HepG2 (cell line): ENCODE measurements at regions not wholly inside any gene's neighbourhood (a gene's known extent, or its start where the extent isn't known, plus 50 kb on each side); places are given as distances from the start of the nearest gene placed in this dataset.

Experiments
- BCL6 ChIP-seq: IDR thresholded peaks from 2 replicates; pipeline ENCODE4 v1.6.1; 2016; ENCODE audit warnings: missing genetic modification reagents, missing compliant biosample characterization
- CEBPB ChIP-seq: IDR thresholded peaks from 2 replicates; pipeline ENCODE4 v1.6.1; 2011; ENCODE audit warnings: low read depth, low read length, improper control_type of control experiment, borderline replicate concordance
- CEBPG ChIP-seq: IDR thresholded peaks from 2 replicates; pipeline ENCODE4 v1.6.1; 2016
- FOXK1 ChIP-seq: sonication (generic); formaldehyde crosslinking; IDR thresholded peaks from 2 replicates; pipeline ENCODE4 v1.4.0; 2020; ENCODE audit warnings: low read depth, missing genetic modification reagents, borderline replicate concordance
- FOXK2 ChIP-seq: fragments of 450-650 bp; IDR thresholded peaks from 2 replicates; pipeline ENCODE4 v1.6.1; 2016
- HOXD1 ChIP-seq: sonication (generic); formaldehyde crosslinking; IDR thresholded peaks from 2 replicates; pipeline ENCODE4 v1.5.0; 2020; ENCODE audit warnings: missing genetic modification reagents
- NCOR1 ChIP-seq: fragments of 200-600 bp; sonication (generic); IDR thresholded peaks from 2 replicates; pipeline ENCODE4 v1.7.0; 2017; ENCODE audit warnings: antibody characterized with exemption, low read length, borderline replicate concordance
- REPIN1 ChIP-seq: sonication (generic); formaldehyde crosslinking; IDR thresholded peaks from 2 replicates; pipeline ENCODE4 v1.8.0; 2022; ENCODE audit warnings: missing genetic modification reagents, low read depth, mild to moderate bottlenecking, borderline replicate concordance
- RFX3 ChIP-seq: IDR thresholded peaks from 2 replicates; pipeline ENCODE4 v1.6.1; 2016; ENCODE audit warnings: missing biosample characterization, missing genetic modification reagents
- SAP130 ChIP-seq: IDR thresholded peaks from 2 replicates; pipeline ENCODE4 v1.6.1; 2016; ENCODE audit warnings: low read depth
- SMYD3 ChIP-seq: sonication (generic); formaldehyde crosslinking; IDR thresholded peaks from 2 replicates; pipeline ENCODE4 v1.8.1; 2023; ENCODE audit warnings: mild to moderate bottlenecking, missing genetic modification reagents
- SP2 ChIP-seq: sonication (generic); formaldehyde crosslinking; IDR thresholded peaks from 2 replicates; pipeline ENCODE4 v1.5.1; 2020; ENCODE audit warnings: mild to moderate bottlenecking, missing genetic modification reagents
- TBP ChIP-seq: sonication (generic); formaldehyde crosslinking; IDR thresholded peaks from 2 replicates; pipeline ENCODE4 v1.5.0; 2020; ENCODE audit warnings: missing genetic modification reagents
- TCF7 ChIP-seq: sonication (generic); IDR thresholded peaks from 2 replicates; pipeline ENCODE4 v1.6.1; 2016; ENCODE audit warnings: antibody characterized with exemption, low read depth
- TEAD3 ChIP-seq: optimal IDR thresholded peaks from 2 replicates; pipeline ENCODE3; 2016; ENCODE audit warnings: borderline replicate concordance
- TOE1 ChIP-seq: sonication (generic); formaldehyde crosslinking; IDR thresholded peaks from 2 replicates; pipeline ENCODE4 v1.4.0; 2020; ENCODE audit warnings: mild to moderate bottlenecking, missing genetic modification reagents
- ZFP36L1 ChIP-seq: sonication (generic); formaldehyde crosslinking; IDR thresholded peaks from 2 replicates; pipeline ENCODE4 v1.8.0; 2022; ENCODE audit warnings: mild to moderate bottlenecking, missing genetic modification reagents, moderate library complexity
- ZNF138 ChIP-seq: sonication (generic); formaldehyde crosslinking; IDR thresholded peaks from 2 replicates; pipeline ENCODE4 v1.5.0; 2020; ENCODE audit warnings: mild to moderate bottlenecking, low read depth, missing genetic modification reagents
- ZNF230 ChIP-seq: sonication (generic); formaldehyde crosslinking; IDR thresholded peaks from 2 replicates; pipeline ENCODE4 v1.4.0; 2020; ENCODE audit warnings: mild to moderate bottlenecking, missing genetic modification reagents
- ZNF441 ChIP-seq: sonication (generic); formaldehyde crosslinking; IDR thresholded peaks from 2 replicates; pipeline ENCODE4 v1.7.0; 2021; ENCODE audit warnings: missing genetic modification reagents, borderline replicate concordance
- ZNF577 ChIP-seq: sonication (generic); formaldehyde crosslinking; IDR thresholded peaks from 2 replicates; pipeline ENCODE4 v1.4.0; 2020; ENCODE audit warnings: mild to moderate bottlenecking, low read depth, missing genetic modification reagents, borderline replicate concordance
- ZNF615 ChIP-seq: sonication (generic); formaldehyde crosslinking; IDR thresholded peaks from 2 replicates; pipeline ENCODE4 v1.5.0; 2020; ENCODE audit warnings: mild to moderate bottlenecking, missing genetic modification reagents, borderline replicate concordance
- ZNF737 ChIP-seq: sonication (generic); formaldehyde crosslinking; IDR thresholded peaks from 2 replicates; pipeline ENCODE4 v1.5.0; 2020; ENCODE audit warnings: missing genetic modification reagents, mild to moderate bottlenecking, borderline replicate concordance
- TF ChIP-seq, protein P1 (sequence below), 2 experiments: IDR thresholded peaks; 2 replicates each; pipeline ENCODE4 v1.6.1; 2011 to 2012; ENCODE audit warnings: low read length in 2 of 2, borderline replicate concordance in 1 of 2, low read depth in 1 of 2, mild to moderate bottlenecking in 1 of 2, moderate library complexity in 1 of 2
- TF ChIP-seq, protein P2 (sequence below): IDR thresholded peaks from 2 replicates; pipeline ENCODE4 v1.6.1; 2016; ENCODE audit warnings: mild to moderate bottlenecking
- TF ChIP-seq, protein P3 (sequence below): sonication (generic); formaldehyde crosslinking; IDR thresholded peaks from 2 replicates; pipeline ENCODE4 v1.8.0; 2022; ENCODE audit warnings: mild to moderate bottlenecking, missing genetic modification reagents, moderate library complexity
- TF ChIP-seq, protein P4 (sequence below): sonication (generic); formaldehyde crosslinking; IDR thresholded peaks from 2 replicates; pipeline ENCODE4 v1.8.0; 2022; ENCODE audit warnings: mild to moderate bottlenecking, missing genetic modification reagents; ENCODE audit not compliant: insufficient replicate concordance

DNA sequence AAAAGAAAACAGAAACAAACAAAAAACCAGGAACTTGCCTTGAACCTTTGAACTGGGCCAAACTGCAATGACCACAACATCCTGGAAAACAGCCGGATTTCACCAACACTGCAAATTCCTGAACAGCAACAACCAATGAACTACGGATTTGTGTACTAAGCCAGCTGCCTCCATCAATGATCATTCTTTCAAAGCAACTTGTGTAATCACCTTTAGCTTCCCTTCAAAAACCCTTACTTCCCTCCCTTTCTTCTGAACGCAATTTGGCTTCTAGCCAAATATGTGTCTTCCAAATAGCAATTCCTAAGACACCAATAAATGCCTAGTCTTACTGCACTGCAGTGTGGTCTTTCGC lies 98.5 kb upstream of the FAM47C start (continued):
- TF ChIP-seq, protein P1, sequence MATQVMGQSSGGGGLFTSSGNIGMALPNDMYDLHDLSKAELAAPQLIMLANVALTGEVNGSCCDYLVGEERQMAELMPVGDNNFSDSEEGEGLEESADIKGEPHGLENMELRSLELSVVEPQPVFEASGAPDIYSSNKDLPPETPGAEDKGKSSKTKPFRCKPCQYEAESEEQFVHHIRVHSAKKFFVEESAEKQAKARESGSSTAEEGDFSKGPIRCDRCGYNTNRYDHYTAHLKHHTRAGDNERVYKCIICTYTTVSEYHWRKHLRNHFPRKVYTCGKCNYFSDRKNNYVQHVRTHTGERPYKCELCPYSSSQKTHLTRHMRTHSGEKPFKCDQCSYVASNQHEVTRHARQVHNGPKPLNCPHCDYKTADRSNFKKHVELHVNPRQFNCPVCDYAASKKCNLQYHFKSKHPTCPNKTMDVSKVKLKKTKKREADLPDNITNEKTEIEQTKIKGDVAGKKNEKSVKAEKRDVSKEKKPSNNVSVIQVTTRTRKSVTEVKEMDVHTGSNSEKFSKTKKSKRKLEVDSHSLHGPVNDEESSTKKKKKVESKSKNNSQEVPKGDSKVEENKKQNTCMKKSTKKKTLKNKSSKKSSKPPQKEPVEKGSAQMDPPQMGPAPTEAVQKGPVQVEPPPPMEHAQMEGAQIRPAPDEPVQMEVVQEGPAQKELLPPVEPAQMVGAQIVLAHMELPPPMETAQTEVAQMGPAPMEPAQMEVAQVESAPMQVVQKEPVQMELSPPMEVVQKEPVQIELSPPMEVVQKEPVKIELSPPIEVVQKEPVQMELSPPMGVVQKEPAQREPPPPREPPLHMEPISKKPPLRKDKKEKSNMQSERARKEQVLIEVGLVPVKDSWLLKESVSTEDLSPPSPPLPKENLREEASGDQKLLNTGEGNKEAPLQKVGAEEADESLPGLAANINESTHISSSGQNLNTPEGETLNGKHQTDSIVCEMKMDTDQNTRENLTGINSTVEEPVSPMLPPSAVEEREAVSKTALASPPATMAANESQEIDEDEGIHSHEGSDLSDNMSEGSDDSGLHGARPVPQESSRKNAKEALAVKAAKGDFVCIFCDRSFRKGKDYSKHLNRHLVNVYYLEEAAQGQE (IDR thresholded peaks at IDR 0.05; ENCODE audit: borderline replicate concordance in 1 of 2, low read depth in 1 of 2, low read length in 2 of 2) = no peak
- no peak for TF ChIP-seq RFX3
- peak; percentile 40; the same call in 1 of the 2 replicates for TF ChIP-seq NCOR1
- TF ChIP-seq ZNF441 = 0 out of 2 replicates have a peak, but pooled peaks have one; percentile 44
- TF ChIP-seq ZFP36L1 = no peak
- 0 out of 2 replicates have a peak, but pooled peaks have one; percentile 16 for TF ChIP-seq SAP130 (CRISPR knock-in tag)
- no peak for TF ChIP-seq ZNF138 (CRISPR knock-in tag)
- TF ChIP-seq, protein P2, sequence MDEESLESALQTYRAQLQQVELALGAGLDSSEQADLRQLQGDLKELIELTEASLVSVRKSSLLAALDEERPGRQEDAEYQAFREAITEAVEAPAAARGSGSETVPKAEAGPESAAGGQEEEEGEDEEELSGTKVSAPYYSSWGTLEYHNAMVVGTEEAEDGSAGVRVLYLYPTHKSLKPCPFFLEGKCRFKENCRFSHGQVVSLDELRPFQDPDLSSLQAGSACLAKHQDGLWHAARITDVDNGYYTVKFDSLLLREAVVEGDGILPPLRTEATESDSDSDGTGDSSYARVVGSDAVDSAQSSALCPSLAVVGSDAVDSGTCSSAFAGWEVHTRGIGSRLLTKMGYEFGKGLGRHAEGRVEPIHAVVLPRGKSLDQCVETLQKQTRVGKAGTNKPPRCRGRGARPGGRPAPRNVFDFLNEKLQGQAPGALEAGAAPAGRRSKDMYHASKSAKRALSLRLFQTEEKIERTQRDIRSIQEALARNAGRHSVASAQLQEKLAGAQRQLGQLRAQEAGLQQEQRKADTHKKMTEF (CRISPR knock-in tag) = no peak
- peak; percentile 20; the same call in 1 of the 2 replicates for TF ChIP-seq TCF7
- TF ChIP-seq SP2 (CRISPR knock-in tag) = no peak
- TF ChIP-seq HOXD1 (CRISPR knock-in tag) = no peak
- TF ChIP-seq BCL6 (CRISPR knock-in tag) = peak; percentile 96
- TF ChIP-seq REPIN1 (CRISPR knock-in tag) = no peak
- TF ChIP-seq CEBPB = 0 out of 2 replicates have a peak, but pooled peaks have one; percentile 7
- TF ChIP-seq SMYD3 = no peak
- no peak for TF ChIP-seq TBP (CRISPR knock-in tag)
- no peak for TF ChIP-seq ZNF230 (CRISPR knock-in tag)
- TF ChIP-seq ZNF577 = no peak
- TF ChIP-seq CEBPG (CRISPR knock-in tag) = peak; percentile 27; the same call in 1 of the 2 replicates
- TF ChIP-seq FOXK2 = no peak
- TF ChIP-seq, protein P3, sequence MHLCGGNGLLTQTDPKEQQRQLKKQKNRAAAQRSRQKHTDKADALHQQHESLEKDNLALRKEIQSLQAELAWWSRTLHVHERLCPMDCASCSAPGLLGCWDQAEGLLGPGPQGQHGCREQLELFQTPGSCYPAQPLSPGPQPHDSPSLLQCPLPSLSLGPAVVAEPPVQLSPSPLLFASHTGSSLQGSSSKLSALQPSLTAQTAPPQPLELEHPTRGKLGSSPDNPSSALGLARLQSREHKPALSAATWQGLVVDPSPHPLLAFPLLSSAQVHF (CRISPR knock-in tag) = no peak
- no peak for TF ChIP-seq ZNF737 (CRISPR knock-in tag)
- TF ChIP-seq TOE1 (CRISPR knock-in tag) = no peak
- TF ChIP-seq FOXK1 (CRISPR knock-in tag) = peak; percentile 44; the same call in 1 of the 2 replicates
- TF ChIP-seq ZNF615 (CRISPR knock-in tag) = no peak
- peak; percentile 54 for TF ChIP-seq TEAD3
- TF ChIP-seq, protein P4, sequence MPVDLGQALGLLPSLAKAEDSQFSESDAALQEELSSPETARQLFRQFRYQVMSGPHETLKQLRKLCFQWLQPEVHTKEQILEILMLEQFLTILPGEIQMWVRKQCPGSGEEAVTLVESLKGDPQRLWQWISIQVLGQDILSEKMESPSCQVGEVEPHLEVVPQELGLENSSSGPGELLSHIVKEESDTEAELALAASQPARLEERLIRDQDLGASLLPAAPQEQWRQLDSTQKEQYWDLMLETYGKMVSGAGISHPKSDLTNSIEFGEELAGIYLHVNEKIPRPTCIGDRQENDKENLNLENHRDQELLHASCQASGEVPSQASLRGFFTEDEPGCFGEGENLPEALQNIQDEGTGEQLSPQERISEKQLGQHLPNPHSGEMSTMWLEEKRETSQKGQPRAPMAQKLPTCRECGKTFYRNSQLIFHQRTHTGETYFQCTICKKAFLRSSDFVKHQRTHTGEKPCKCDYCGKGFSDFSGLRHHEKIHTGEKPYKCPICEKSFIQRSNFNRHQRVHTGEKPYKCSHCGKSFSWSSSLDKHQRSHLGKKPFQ (CRISPR knock-in tag) = no peak
